K562 (cell line): ENCODE measurements at regions not wholly inside any gene's neighbourhood (a gene's known extent, or its start where the extent isn't known, plus 50 kb on each side); places are given as distances from the start of the nearest gene placed in this dataset.

ENCODE experiments used
- ATAC-seq: fragments of 200-7000 bp; cut with Tn5 transposase; 3 replicates; pipeline ENCODE4 v1.9.1; 2020; ENCODE audit warnings: moderate library complexity
- BruUV-seq: library from RNA; stranded (reverse); fragments of 400-500 nt; replicated peaks from 2 replicates; lab custom pipeline; 2021; lab: Mats Ljungman, UMichigan
- CTCF ChIA-PET: fragments of 300-600 bp; formaldehyde crosslinking; extraction: SDS; loops from one replicate; lab custom pipeline; 2021; ENCODE audit warnings: low intra/inter-chr PET ratio; lab: Yijun Ruan, JAX
- POLR2A ChIA-PET: fragments of 300-600, 350-650 bp; sonication (Branson Sonifier 250); formaldehyde crosslinking; extraction: SDS; loops from one replicate; lab custom pipeline; 2021; ENCODE audit warnings: antibody characterized with exemption, inconsistent platforms; lab: Yijun Ruan, JAX
- DNase-seq, 4 experiments: peaks; one replicate each; pipeline versions ENCODE4 v3.0.0 to v3.0.0-alpha.2; 2011 to 2018; ENCODE audit warnings: low spot score in 3 of 4, mixed read lengths in 3 of 4; ENCODE audit errors: extremely low read depth in 1 of 4
- FAIRE-seq: peaks from 2 replicates; lab custom pipeline; 2011; peaks lifted over from hg19 to GRCh38; lab: Jason Lieb, UNC
- H2AFZ ChIP-seq: 2 replicates; pipeline ENCODE4 v1.6.0; 2011; ENCODE audit warnings: low read depth, low read length, control low read depth, inconsistent platforms
- H3K27ac ChIP-seq: fragments of 200-600 bp; 3 replicates; pipeline ENCODE4 v1.8.0; 2011; ENCODE audit warnings: low read depth, mild to moderate bottlenecking, control low read depth, inconsistent platforms, low read length, moderate library complexity, mixed read lengths; ENCODE audit errors: extremely low read depth
- H3K27me3 ChIP-seq, 2 experiments: fragments of 300-600 bp in 1 of 2; 2 replicates in 1 of 2; 3 replicates in 1 of 2; pipeline versions ENCODE4 v1.6.0 to v1.8.0; 2011; ENCODE audit warnings: inconsistent platforms in 2 of 2, low read length in 2 of 2, mild to moderate bottlenecking in 1 of 2, mixed read lengths in 1 of 2, moderate library complexity in 1 of 2; ENCODE audit not compliant: control insufficient read depth in 2 of 2, insufficient read depth in 2 of 2
- H3K36me3 ChIP-seq: fragments of 300-600 bp; 3 replicates; pipeline ENCODE4 v1.8.0; 2011; ENCODE audit warnings: mild to moderate bottlenecking, low read length, inconsistent platforms; ENCODE audit not compliant: control insufficient read depth, insufficient read depth
- H3K4me1 ChIP-seq, 2 experiments: fragments of 200-600 bp in 1 of 2; replicated peaks in 1 of 2; 2 replicates in 1 of 2; 3 replicates in 1 of 2; pipeline versions ENCODE4 v1.5.1 to v1.8.0; 2011; ENCODE audit warnings: inconsistent platforms in 2 of 2, low read length in 2 of 2, mild to moderate bottlenecking in 1 of 2, mixed read lengths in 1 of 2, moderate library complexity in 1 of 2; ENCODE audit not compliant: control insufficient read depth in 2 of 2, insufficient read depth in 2 of 2
- H3K4me2 ChIP-seq: 2 replicates; pipeline ENCODE4 v1.6.1; 2011; ENCODE audit warnings: low read length, control low read depth, inconsistent platforms, mixed read lengths; ENCODE audit not compliant: insufficient read depth
- H3K4me3 ChIP-seq: fragments of 200-600 bp; sonication (generic), shearing (Covaris generic); 2 replicates; pipeline ENCODE4 v1.5.1; 2016; ENCODE audit warnings: control low read depth, inconsistent platforms
- H3K79me2 ChIP-seq: fragments of 200-600 bp; 3 replicates; pipeline ENCODE4 v1.8.0; 2011; ENCODE audit warnings: low read length, inconsistent platforms; ENCODE audit not compliant: control insufficient read depth, insufficient read depth
- H3K9ac ChIP-seq, 2 experiments: 2 replicates each; pipeline versions ENCODE4 v1.6.0 to v1.6.1; 2011; ENCODE audit warnings: low read depth in 2 of 2, low read length in 2 of 2, control low read depth in 1 of 2, inconsistent platforms in 1 of 2, mild to moderate bottlenecking in 1 of 2, mixed read lengths in 1 of 2; ENCODE audit not compliant: insufficient read depth in 1 of 2
- H3K9me1 ChIP-seq: one replicate; pipeline ENCODE4 v1.6.0; 2011; ENCODE audit warnings: inconsistent platforms, mild to moderate bottlenecking, low read length, moderate library complexity; ENCODE audit not compliant: control insufficient read depth, insufficient read depth
- H3K9me3 ChIP-seq: replicated peaks from 2 replicates; pipeline ENCODE4 v1.5.1; 2011; ENCODE audit warnings: low read depth, low read length, inconsistent platforms; ENCODE audit not compliant: control insufficient read depth, insufficient read depth
- H4K20me1 ChIP-seq: replicated peaks from 2 replicates; pipeline ENCODE4 v1.6.1; 2011; ENCODE audit warnings: low read length, inconsistent platforms, mixed read lengths; ENCODE audit not compliant: control insufficient read depth, insufficient read depth
- CBX8 ChIP-seq: fragments of 200-600 bp; sonication (generic); IDR thresholded peaks from 2 replicates; pipeline ENCODE4 v1.6.1; 2012; ENCODE audit warnings: borderline replicate concordance, mixed run types, low read depth, mild to moderate bottlenecking, moderate library complexity, mixed read lengths, low read length, control low read depth, inconsistent platforms; ENCODE audit not compliant: poor library complexity, severe bottlenecking; ENCODE audit errors: extremely low read depth
- CREBBP ChIP-seq: IDR thresholded peaks from one replicate; pipeline ENCODE4 v1.6.1; 2012; ENCODE audit warnings: low read depth, mild to moderate bottlenecking, control low read depth, inconsistent platforms, low read length
- DACH1 ChIP-seq: fragments of 450-650 bp; IDR thresholded peaks from 2 replicates; pipeline ENCODE4 v1.6.1; 2018; ENCODE audit not compliant: partially characterized antibody
- E2F3 ChIP-seq: fragments of 250-450 bp; sonication (Bioruptor Pico); IDR thresholded peaks from 2 replicates; pipeline ENCODE4 v1.4.0; 2020; ENCODE audit warnings: mild to moderate bottlenecking
- HDAC8 ChIP-seq: fragments of 450-650 bp; IDR thresholded peaks from 2 replicates; pipeline ENCODE4 v1.6.1; 2016; ENCODE audit warnings: mild to moderate bottlenecking, missing genetic modification characterization, moderate library complexity, missing compliant biosample characterization
- MAFF ChIP-seq: IDR thresholded peaks from 2 replicates; pipeline ENCODE4 v1.6.1; 2012; ENCODE audit warnings: low read length, improper control_type of control experiment
- MXI1 ChIP-seq: IDR thresholded peaks from 2 replicates; pipeline ENCODE4 v1.6.1; 2011; ENCODE audit warnings: low read depth, mild to moderate bottlenecking, improper control_type of control experiment, low read length
- NONO ChIP-seq, 2 experiments: fragments of 200-400 bp in 1 of 2; fragments of 450-650 bp in 1 of 2; formaldehyde crosslinking in 1 of 2; IDR thresholded peaks; 2 replicates each; pipeline ENCODE4 v1.6.1; 2017; ENCODE audit warnings: low read depth in 2 of 2, mild to moderate bottlenecking in 2 of 2, moderate library complexity in 2 of 2, low read length in 1 of 2
- PREB ChIP-seq: sonication (generic); formaldehyde crosslinking; IDR thresholded peaks from 2 replicates; pipeline ENCODE4 v1.8.1; 2023; ENCODE audit warnings: mild to moderate bottlenecking, missing genetic modification reagents
- PTRF ChIP-seq: fragments of 450-650 bp; IDR thresholded peaks from 2 replicates; pipeline ENCODE4 v1.6.1; 2016; ENCODE audit warnings: mild to moderate bottlenecking, missing genetic modification characterization, missing compliant biosample characterization
- SMAD2 ChIP-seq: fragments of 150-350 bp; IDR thresholded peaks from 2 replicates; pipeline ENCODE4 v1.6.1; 2014; ENCODE audit warnings: low read depth, mild to moderate bottlenecking, low read length
- TRIM24 ChIP-seq, 2 experiments: fragments of 450-650 bp; IDR thresholded peaks; 2 replicates each; pipeline ENCODE4 v1.6.1; 2016
- TRIM28 ChIP-seq: fragments of 450-650 bp; IDR thresholded peaks from 2 replicates; pipeline ENCODE4 v1.6.1; 2017
- ZNF23 ChIP-seq: fragments of 250-450 bp; sonication (Bioruptor Pico); IDR thresholded peaks from 2 replicates; pipeline ENCODE4 v1.4.0; 2020; ENCODE audit warnings: mild to moderate bottlenecking
- WGBS: fragments of 100-300 bp; shearing (Covaris generic); methylation state at CpG from one replicate; pipeline ENCODE4 v1.1.6; 2016; ENCODE audit warnings: low coverage, mixed read lengths; ENCODE audit not compliant: insufficient coverage; ENCODE audit errors: missing lambda C conversion rate; 5-methylcytosine and 5-hydroxymethylcytosine counted together
- in situ Hi-C: fragments of 300-500 bp; cut with MboI; formaldehyde crosslinking; loops from 4 replicates; pipeline ENCODE4 v1.15.0; 2018; ENCODE audit warnings: inconsistent platforms, mixed read lengths
- intact Hi-C: fragments of 100-400 bp; cut with micrococcal nuclease; formaldehyde crosslinking; loops from 2 replicates; pipeline ENCODE4 v1.14.2; 2022
- TF ChIP-seq, protein P1 (sequence below): sonication (generic); formaldehyde crosslinking; IDR thresholded peaks from 2 replicates; pipeline ENCODE4 v1.8.0; 2022; ENCODE audit warnings: missing genetic modification reagents, mild to moderate bottlenecking, borderline replicate concordance
- TF ChIP-seq, protein P2 (sequence below), 2 experiments: IDR thresholded peaks in 1 of 2; conservative IDR thresholded peaks in 1 of 2; 2 replicates each; pipeline ENCODE4 v1.6.1; 2016; ENCODE audit warnings: low read depth in 2 of 2, mild to moderate bottlenecking in 1 of 2, missing compliant biosample characterization in 1 of 2, missing genetic modification characterization in 1 of 2, moderate library complexity in 1 of 2

- no peak for TF ChIP-seq CBX8
- TF ChIP-seq SMAD2, result no peak
- no peak for TF ChIP-seq HDAC8 (tag)
- no peak for TF ChIP-seq PREB
- peak; percentile 70 for TF ChIP-seq MAFF
- TF ChIP-seq, all 486 proteins: peak for 5
Measured at GRCh38 chr12:23462546-23462945, 486.9 kb downstream of the SOX5 start (continued).

DNA sequence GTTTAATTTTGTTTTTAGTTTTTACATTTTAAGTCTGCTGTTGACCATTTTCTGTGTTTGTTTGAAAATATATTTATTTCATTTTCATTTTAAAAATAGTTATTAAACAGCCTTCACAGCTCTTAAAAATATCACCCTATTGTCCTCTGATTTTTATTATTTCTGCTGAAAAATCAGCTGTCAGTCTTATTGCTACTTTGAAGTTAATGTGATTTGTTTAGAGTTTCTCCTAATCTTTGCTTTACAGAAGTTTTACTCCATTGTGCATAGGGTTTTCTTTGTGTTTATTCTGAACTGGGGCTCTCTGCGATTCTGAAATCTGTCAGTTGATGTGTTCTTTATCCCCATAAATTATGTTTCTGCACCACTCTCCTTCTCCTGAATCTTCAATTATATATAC, 486.3 kb downstream of the SOX5 start:
- H4K20me1 ChIP-seq, result no peaks in the 10 kb centered on the region
- H3K4me3 ChIP-seq, result no peak overlapping the region
- H3K9ac ChIP-seq, result no peak overlapping the region
- H2AFZ ChIP-seq, result no peak overlapping the region
- no peaks in the 10 kb centered on the region for H3K9me1 ChIP-seq
- H3K27me3 ChIP-seq, result no peaks in the 10 kb centered on the region
- BruUV-seq, result no TSS peak
- intact Hi-C loops (no loop called here), in situ Hi-C loops (no loop called here)
- DNase-seq (no peak), ATAC-seq (no peak), FAIRE-seq (no peak)
- peaks cover 9% of the 10 kb centered on the region; the same call in 1 of the 2 replicates for H3K9me3 ChIP-seq
- POLR2A ChIA-PET, result no interaction called here
- 53% methylated on average over 1 of the region's 1 CpG for WGBS
- H3K4me2 ChIP-seq, result no peak overlapping the region
- no peak overlapping the region for H3K27ac ChIP-seq
- 0 out of 3 replicates have a peak, but pooled peaks cover 3% of the 10 kb centered on the region for H3K79me2 ChIP-seq
- H3K36me3 ChIP-seq, result no peaks in the 10 kb centered on the region
- H3K4me1 ChIP-seq, result no peaks in the 10 kb centered on the region
- CTCF ChIA-PET, result no interaction called here
- TF ChIP-seq, protein P1, sequence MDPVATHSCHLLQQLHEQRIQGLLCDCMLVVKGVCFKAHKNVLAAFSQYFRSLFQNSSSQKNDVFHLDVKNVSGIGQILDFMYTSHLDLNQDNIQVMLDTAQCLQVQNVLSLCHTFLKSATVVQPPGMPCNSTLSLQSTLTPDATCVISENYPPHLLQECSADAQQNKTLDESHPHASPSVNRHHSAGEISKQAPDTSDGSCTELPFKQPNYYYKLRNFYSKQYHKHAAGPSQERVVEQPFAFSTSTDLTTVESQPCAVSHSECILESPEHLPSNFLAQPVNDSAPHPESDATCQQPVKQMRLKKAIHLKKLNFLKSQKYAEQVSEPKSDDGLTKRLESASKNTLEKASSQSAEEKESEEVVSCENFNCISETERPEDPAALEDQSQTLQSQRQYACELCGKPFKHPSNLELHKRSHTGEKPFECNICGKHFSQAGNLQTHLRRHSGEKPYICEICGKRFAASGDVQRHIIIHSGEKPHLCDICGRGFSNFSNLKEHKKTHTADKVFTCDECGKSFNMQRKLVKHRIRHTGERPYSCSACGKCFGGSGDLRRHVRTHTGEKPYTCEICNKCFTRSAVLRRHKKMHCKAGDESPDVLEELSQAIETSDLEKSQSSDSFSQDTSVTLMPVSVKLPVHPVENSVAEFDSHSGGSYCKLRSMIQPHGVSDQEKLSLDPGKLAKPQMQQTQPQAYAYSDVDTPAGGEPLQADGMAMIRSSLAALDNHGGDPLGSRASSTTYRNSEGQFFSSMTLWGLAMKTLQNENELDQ (CRISPR knock-in tag), result no peak
- TF ChIP-seq ZNF23 (CRISPR knock-in tag) (no peak), CREBBP (no peak), PTRF (tag) (no peak), NONO (IDR thresholded peaks at IDR 0.05; ENCODE audit: low read depth in 2 of 2, low read length in 1 of 2) (no peak), MXI1 (no peak), TRIM24 (IDR thresholded peaks at IDR 0.05) (peak in 1 of 2 experiments; percentile 53; a peak in 1 of 4 replicates), TRIM28 (peak; percentile 88), DACH1 (no peak), E2F3 (no peak)
- TF ChIP-seq, protein P2, sequence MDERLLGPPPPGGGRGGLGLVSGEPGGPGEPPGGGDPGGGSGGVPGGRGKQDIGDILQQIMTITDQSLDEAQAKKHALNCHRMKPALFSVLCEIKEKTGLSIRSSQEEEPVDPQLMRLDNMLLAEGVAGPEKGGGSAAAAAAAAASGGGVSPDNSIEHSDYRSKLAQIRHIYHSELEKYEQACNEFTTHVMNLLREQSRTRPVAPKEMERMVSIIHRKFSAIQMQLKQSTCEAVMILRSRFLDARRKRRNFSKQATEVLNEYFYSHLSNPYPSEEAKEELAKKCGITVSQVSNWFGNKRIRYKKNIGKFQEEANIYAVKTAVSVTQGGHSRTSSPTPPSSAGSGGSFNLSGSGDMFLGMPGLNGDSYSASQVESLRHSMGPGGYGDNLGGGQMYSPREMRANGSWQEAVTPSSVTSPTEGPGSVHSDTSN (CRISPR knock-in tag; IDR thresholded peaks at IDR 0.05; ENCODE audit: low read depth), result no peak
- TF ChIP-seq, protein P2 (tag; conservative IDR thresholded peaks at IDR 0.05; ENCODE audit: low read depth), result no peak
